ENCODE measurements at regions not wholly inside any gene's neighbourhood (a gene's known extent, or its start where the extent isn't known, plus 50 kb on each side); places are given as distances from the start of the nearest gene placed in this dataset.

- Histone ChIP-seq H3K27me3 (ENCODE audit: insufficient read depth, insufficient read length) (no peaks in the 10 kb centered on the region), H3K4me1 (ENCODE audit: insufficient read depth, insufficient read length) (no peaks in the 10 kb centered on the region), H3K9me3 (ENCODE audit: insufficient read depth, low read length) (no peaks in the 10 kb centered on the region), H3K36me3 (ENCODE audit: insufficient read depth, insufficient read length, low read length) (no peaks in the 10 kb centered on the region), H3K9ac (ENCODE audit: insufficient read length, low read depth) (no peak overlapping the region), H3K4me3 (ENCODE audit: insufficient read length, low read depth) (no peak overlapping the region)
- no peak for DNase-seq (ENCODE audit: low read depth, low spot score)
- TF ChIP-seq SUZ12 (IDR thresholded peaks at IDR 0.05; ENCODE audit: extremely low read depth, insufficient read depth, insufficient read length) (no peak), YY1 (IDR thresholded peaks at IDR 0.05; ENCODE audit: insufficient read depth, insufficient read length) (no peak), ZNF274 (IDR thresholded peaks at IDR 0.05; ENCODE audit: low read depth, low read length) (no peak)
Measured at GRCh38 chr3:103406320-103406850, 971.6 kb downstream of the ZPLD1 start.

- TF ChIP-seq ZNF274 (IDR thresholded peaks at IDR 0.05; ENCODE audit: low read depth, low read length) (no peak), SUZ12 (IDR thresholded peaks at IDR 0.05; ENCODE audit: extremely low read depth, insufficient read depth, insufficient read length) (no peak), YY1 (IDR thresholded peaks at IDR 0.05; ENCODE audit: insufficient read depth, insufficient read length) (no peak)
- Histone ChIP-seq H3K9ac (ENCODE audit: insufficient read length, low read depth) (no peak overlapping the region), H3K4me1 (ENCODE audit: insufficient read depth, insufficient read length) (no peaks in the 10 kb centered on the region), H3K4me3 (ENCODE audit: insufficient read length, low read depth) (no peak overlapping the region), H3K36me3 (ENCODE audit: insufficient read depth, insufficient read length, low read length) (no peaks in the 10 kb centered on the region), H3K9me3 (ENCODE audit: insufficient read depth, low read length) (no peaks in the 10 kb centered on the region), H3K27me3 (ENCODE audit: insufficient read depth, insufficient read length) (no peaks in the 10 kb centered on the region)
- DNase-seq (ENCODE audit: low read depth, low spot score), result peak; percentile 11
Measured at GRCh38 chr3:103410231-103410630, 975.4 kb downstream of the ZPLD1 start.

- Histone ChIP-seq H3K36me3 (ENCODE audit: insufficient read depth, insufficient read length, low read length) (no peaks in the 10 kb centered on the region), H3K9ac (ENCODE audit: insufficient read length, low read depth) (no peak overlapping the region), H3K27me3 (ENCODE audit: insufficient read depth, insufficient read length) (no peaks in the 10 kb centered on the region), H3K4me3 (ENCODE audit: insufficient read length, low read depth) (no peak overlapping the region), H3K4me1 (ENCODE audit: insufficient read depth, insufficient read length) (no peaks in the 10 kb centered on the region), H3K9me3 (ENCODE audit: insufficient read depth, low read length) (no peaks in the 10 kb centered on the region)
- DNase-seq (ENCODE audit: low read depth, low spot score), result no peak
- TF ChIP-seq ZNF274 (IDR thresholded peaks at IDR 0.05; ENCODE audit: low read depth, low read length) (no peak), YY1 (IDR thresholded peaks at IDR 0.05; ENCODE audit: insufficient read depth, insufficient read length) (no peak), SUZ12 (IDR thresholded peaks at IDR 0.05; ENCODE audit: extremely low read depth, insufficient read depth, insufficient read length) (no peak)
Measured at GRCh38 chr3:103421460-103421859, 986.6 kb downstream of the ZPLD1 start.

DNA sequence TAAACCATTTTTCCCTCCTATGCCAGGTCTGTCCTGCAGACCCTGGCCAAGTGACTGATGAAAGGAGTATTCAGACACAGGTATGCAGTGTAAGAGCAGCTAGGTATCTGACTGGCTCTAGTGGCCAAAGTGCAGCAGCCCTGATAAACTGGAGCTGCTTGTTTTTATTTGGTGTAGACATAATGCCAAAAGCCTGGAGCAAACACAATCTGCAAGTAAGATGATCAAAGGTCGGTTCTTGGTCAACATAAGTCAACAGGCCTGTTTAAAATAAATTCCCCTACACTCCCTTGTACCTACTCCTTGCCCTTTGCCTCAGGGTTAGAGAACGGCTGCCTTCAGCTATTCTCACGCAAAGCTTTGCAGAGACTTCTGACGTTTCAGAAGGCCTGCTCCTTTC, 1003.1 kb downstream of the ZPLD1 start:
- no peak for TF ChIP-seq ZNF274 (IDR thresholded peaks at IDR 0.05; ENCODE audit: low read depth, low read length)
- DNase-seq (ENCODE audit: low read depth, low spot score), result no peak
- H3K27me3 ChIP-seq (ENCODE audit: insufficient read depth, insufficient read length), result no peaks in the 10 kb centered on the region
- H3K9me3 ChIP-seq (ENCODE audit: insufficient read depth, low read length), result peaks cover 24% of the 10 kb centered on the region
- H3K36me3 ChIP-seq (ENCODE audit: insufficient read depth, insufficient read length, low read length), result no peaks in the 10 kb centered on the region
- no peaks in the 10 kb centered on the region for H3K4me1 ChIP-seq (ENCODE audit: insufficient read depth, insufficient read length)
- H3K9ac ChIP-seq (ENCODE audit: insufficient read length, low read depth), result no peak overlapping the region
- H3K4me3 ChIP-seq (ENCODE audit: insufficient read length, low read depth), result no peak overlapping the region

- H3K36me3 ChIP-seq (ENCODE audit: insufficient read depth, insufficient read length, low read length), result no peaks in the 10 kb centered on the region
- DNase-seq (ENCODE audit: low read depth, low spot score), result no peak
- TF ChIP-seq ZNF274 (IDR thresholded peaks at IDR 0.05; ENCODE audit: low read depth, low read length) (no peak), SUZ12 (IDR thresholded peaks at IDR 0.05; ENCODE audit: extremely low read depth, insufficient read depth, insufficient read length) (no peak), YY1 (IDR thresholded peaks at IDR 0.05; ENCODE audit: insufficient read depth, insufficient read length) (no peak)
Measured at GRCh38 chr3:103440539-103441203, 1005.9 kb downstream of the ZPLD1 start.

DNA sequence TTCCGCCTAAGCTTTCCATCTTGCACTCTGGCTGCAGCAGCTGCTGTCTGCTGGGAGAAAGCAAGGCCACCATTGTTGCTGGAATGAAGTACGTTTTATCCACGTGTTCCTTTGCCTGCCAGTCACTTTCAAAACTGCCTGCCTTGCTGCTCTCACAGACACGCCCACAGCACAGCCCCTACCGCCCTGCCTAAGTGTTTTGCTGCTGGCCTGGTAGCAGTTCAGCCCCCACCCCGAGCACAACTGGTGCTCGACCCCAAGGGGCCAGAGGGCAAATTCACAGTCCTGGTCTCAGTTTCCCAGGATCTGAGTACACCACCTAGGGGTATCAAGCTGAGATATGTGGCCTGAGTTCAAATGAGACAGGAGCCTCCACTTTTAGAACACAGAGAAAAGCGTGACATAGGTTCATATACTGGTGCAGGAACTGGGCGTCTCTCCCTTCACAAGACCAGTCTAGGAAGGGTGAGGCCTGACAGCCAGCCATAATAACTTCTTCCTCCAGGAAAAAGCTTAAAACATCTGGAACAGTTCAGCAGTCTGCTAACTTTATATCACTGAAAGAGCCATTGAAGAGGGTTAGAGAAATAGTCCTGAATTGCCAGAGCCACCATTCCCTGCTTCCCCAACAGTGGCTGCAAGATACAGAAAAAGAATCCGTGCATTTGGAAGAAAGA, 1012.3 kb downstream of the ZPLD1 start:
- Histone ChIP-seq H3K27me3 (ENCODE audit: insufficient read depth, insufficient read length) (no peaks in the 10 kb centered on the region), H3K4me3 (ENCODE audit: insufficient read length, low read depth) (no peak overlapping the region), H3K9me3 (ENCODE audit: insufficient read depth, low read length) (no peaks in the 10 kb centered on the region), H3K36me3 (ENCODE audit: insufficient read depth, insufficient read length, low read length) (no peaks in the 10 kb centered on the region), H3K9ac (ENCODE audit: insufficient read length, low read depth) (no peak overlapping the region), H3K4me1 (ENCODE audit: insufficient read depth, insufficient read length) (no peaks in the 10 kb centered on the region)
- TF ChIP-seq YY1 (IDR thresholded peaks at IDR 0.05; ENCODE audit: insufficient read depth, insufficient read length), result no peak
- no peak for TF ChIP-seq SUZ12 (IDR thresholded peaks at IDR 0.05; ENCODE audit: extremely low read depth, insufficient read depth, insufficient read length)
- no peak for TF ChIP-seq ZNF274 (IDR thresholded peaks at IDR 0.05; ENCODE audit: low read depth, low read length)
- DNase-seq (ENCODE audit: low read depth, low spot score), result no peak

More at GRCh38 chr3:103440539-103441203, 1005.9 kb downstream of the ZPLD1 start:
- H3K4me3 ChIP-seq (ENCODE audit: insufficient read length, low read depth), result no peak overlapping the region
- no peaks in the 10 kb centered on the region for H3K4me1 ChIP-seq (ENCODE audit: insufficient read depth, insufficient read length)
- H3K9ac ChIP-seq (ENCODE audit: insufficient read length, low read depth), result no peak overlapping the region
- H3K27me3 ChIP-seq (ENCODE audit: insufficient read depth, insufficient read length), result no peaks in the 10 kb centered on the region
- peaks cover 24% of the 10 kb centered on the region for H3K9me3 ChIP-seq (ENCODE audit: insufficient read depth, low read length)

DNA sequence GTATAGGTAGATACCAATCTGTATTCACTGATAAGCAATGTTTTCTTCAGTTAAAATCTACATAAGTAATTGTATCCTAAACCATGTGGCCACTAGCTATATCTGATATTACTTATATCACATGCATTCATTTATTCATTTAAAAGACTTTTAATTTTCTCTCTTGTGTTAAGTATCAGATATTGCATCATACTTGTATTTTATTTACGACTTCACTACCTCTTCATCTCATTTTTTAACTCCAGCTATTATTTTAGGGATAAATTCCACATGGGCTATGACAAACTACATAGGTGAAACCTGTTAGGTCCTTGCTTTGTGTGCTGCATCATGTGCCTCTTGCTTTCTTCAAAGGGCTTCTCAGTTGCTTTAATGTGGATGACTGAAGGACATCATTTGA, 1018.3 kb downstream of the ZPLD1 start:
- no peaks in the 10 kb centered on the region for H3K36me3 ChIP-seq (ENCODE audit: insufficient read depth, insufficient read length, low read length)
- H3K9me3 ChIP-seq (ENCODE audit: insufficient read depth, low read length), result no peaks in the 10 kb centered on the region
- TF ChIP-seq ZNF274 (IDR thresholded peaks at IDR 0.05; ENCODE audit: low read depth, low read length), result no peak
- TF ChIP-seq SUZ12 (IDR thresholded peaks at IDR 0.05; ENCODE audit: extremely low read depth, insufficient read depth, insufficient read length), result no peak
- TF ChIP-seq YY1 (IDR thresholded peaks at IDR 0.05; ENCODE audit: insufficient read depth, insufficient read length), result no peak
- no peaks in the 10 kb centered on the region for H3K4me1 ChIP-seq (ENCODE audit: insufficient read depth, insufficient read length)
- no peak for DNase-seq (ENCODE audit: low read depth, low spot score)
- H3K4me3 ChIP-seq (ENCODE audit: insufficient read length, low read depth), result no peak overlapping the region
- no peaks in the 10 kb centered on the region for H3K27me3 ChIP-seq (ENCODE audit: insufficient read depth, insufficient read length)
- H3K9ac ChIP-seq (ENCODE audit: insufficient read length, low read depth), result no peak overlapping the region
